SK-N-SH (cell line): ENCODE measurements at regions not wholly inside any gene's neighbourhood (a gene's known extent, or its start where the extent isn't known, plus 50 kb on each side); places are given as distances from the start of the nearest gene placed in this dataset.

Experiments used
- CTCF ChIA-PET: fragments of 300-600, 350-600 bp; formaldehyde crosslinking; extraction: SDS; loops from one replicate; lab custom pipeline; 2021; lab: Yijun Ruan, JAX
- POLR2A ChIA-PET: fragments of 350-600 bp; sonication (Branson Sonifier 250); formaldehyde crosslinking; extraction: SDS; loops from one replicate; lab custom pipeline; 2020; ENCODE audit warnings: antibody characterized with exemption, inconsistent platforms; lab: Yijun Ruan, JAX
- DNase-seq: peaks from one replicate; pipeline ENCODE4 v3.0.0; 2012
- H2AFZ ChIP-seq: fragments of 200-600 bp; sonication (generic); 2 replicates; pipeline ENCODE4 v1.8.1; 2016; ENCODE audit warnings: antibody characterized with exemption, mild to moderate bottlenecking, low read depth
- H3F3A ChIP-seq: fragments of 200-600 bp; sonication (generic); replicated peaks from 2 replicates; pipeline ENCODE3; 2016; ENCODE audit warnings: antibody characterized with exemption, mild to moderate bottlenecking; ENCODE audit not compliant: insufficient read depth
- H3K27ac ChIP-seq, 2 experiments: fragments of 200-500 bp in 1 of 2; fragments of 200-600 bp in 1 of 2; sonication (Bioruptor generic) in 1 of 2; sonication (generic), shearing (Covaris generic) in 1 of 2; 2 replicates each; pipeline versions ENCODE4 v1.5.1 to v1.6.1; 2014 to 2016; ENCODE audit warnings: low read depth in 2 of 2, inconsistent platforms in 1 of 2, low read length in 1 of 2, mild to moderate bottlenecking in 1 of 2, mixed read lengths in 1 of 2
- H3K27me3 ChIP-seq: fragments of 200-600 bp; sonication (generic), shearing (Covaris generic); 2 replicates; pipeline ENCODE4 v1.6.1; 2016; ENCODE audit warnings: mixed run types; ENCODE audit not compliant: insufficient read depth
- H3K36me3 ChIP-seq, 2 experiments: fragments of 200-500 bp in 1 of 2; fragments of 200-600 bp in 1 of 2; sonication (Bioruptor generic) in 1 of 2; sonication (generic) in 1 of 2; replicated peaks in 1 of 2; 2 replicates each; pipeline versions ENCODE3 to v1.5.1; 2014 to 2016; ENCODE audit warnings: low read length in 1 of 2, mild to moderate bottlenecking in 1 of 2; ENCODE audit not compliant: insufficient read depth in 2 of 2, control insufficient read depth in 1 of 2
- H3K4me1 ChIP-seq, 2 experiments: fragments of 200-500 bp in 1 of 2; fragments of 200-600 bp in 1 of 2; sonication (Bioruptor generic) in 1 of 2; sonication (generic), shearing (Covaris generic) in 1 of 2; 2 replicates each; pipeline versions ENCODE4 v1.5.1 to v1.6.1; 2014 to 2016; ENCODE audit warnings: low read depth in 1 of 2, low read length in 1 of 2, mixed run types in 1 of 2; ENCODE audit not compliant: insufficient read depth in 2 of 2, control insufficient read depth in 1 of 2
- H3K4me2 ChIP-seq: fragments of 200-600 bp; sonication (generic), shearing (Covaris generic); 2 replicates; pipeline ENCODE4 v1.6.1; 2017; ENCODE audit warnings: mixed run types
- H3K4me3 ChIP-seq, 2 experiments: fragments of 200-500 bp in 1 of 2; fragments of 200-600 bp in 1 of 2; sonication (Bioruptor generic) in 1 of 2; sonication (generic), shearing (Covaris generic) in 1 of 2; 2 replicates each; pipeline versions ENCODE4 v1.5.1 to v1.8.1; 2014 to 2016; ENCODE audit warnings: low read depth in 2 of 2, inconsistent platforms in 1 of 2, low read length in 1 of 2, mild to moderate bottlenecking in 1 of 2, mixed read lengths in 1 of 2, moderate library complexity in 1 of 2
- H3K79me2 ChIP-seq: fragments of 200-600 bp; sonication (generic); 2 replicates; pipeline ENCODE4 v1.8.1; 2017; ENCODE audit warnings: mild to moderate bottlenecking; ENCODE audit not compliant: insufficient read depth
- H3K9ac ChIP-seq: fragments of 200-600 bp; sonication (generic); 2 replicates; pipeline ENCODE4 v1.6.1; 2017; ENCODE audit warnings: mixed run types
- H3K9me2 ChIP-seq: fragments of 200-600 bp; sonication (generic); 2 replicates; pipeline ENCODE4 v1.6.1; 2017; ENCODE audit warnings: mixed run types
- H3K9me3 ChIP-seq: fragments of 200-600 bp; sonication (generic); 2 replicates; pipeline ENCODE4 v1.6.1; 2017; ENCODE audit warnings: mixed run types, mild to moderate bottlenecking, moderate library complexity
- H4K20me1 ChIP-seq: fragments of 200-600 bp; sonication (generic); 2 replicates; pipeline ENCODE4 v1.6.1; 2017; ENCODE audit warnings: mild to moderate bottlenecking, mixed run types; ENCODE audit not compliant: insufficient read depth
- CHD2 ChIP-seq: fragments of 150-350 bp; IDR thresholded peaks from 2 replicates; pipeline ENCODE4 v1.6.1; 2018; ENCODE audit warnings: low read length; ENCODE audit not compliant: partially characterized antibody
- EP300 ChIP-seq, 2 experiments: IDR thresholded peaks; 2 replicates each; pipeline versions ENCODE4 v1.4.0 to v1.6.1; 2012; ENCODE audit warnings: borderline replicate concordance in 1 of 2, low read depth in 1 of 2, low read length in 1 of 2
- JUND ChIP-seq: IDR thresholded peaks from 2 replicates; pipeline ENCODE4 v1.4.0; 2012
- MXI1 ChIP-seq: IDR thresholded peaks from 2 replicates; pipeline ENCODE4 v1.6.1; 2012; ENCODE audit warnings: mild to moderate bottlenecking, low read depth, low read length, improper control_type of control experiment
- NRF1 ChIP-seq: IDR thresholded peaks from 2 replicates; pipeline ENCODE4 v1.6.1; 2012; ENCODE audit warnings: low read depth, mild to moderate bottlenecking, low read length
- POLR2AphosphoS5 ChIP-seq: IDR thresholded peaks from 2 replicates; pipeline ENCODE4 v1.6.1; 2012; ENCODE audit warnings: low read depth, low read length
- RAD21 ChIP-seq: IDR thresholded peaks from 2 replicates; pipeline ENCODE4 v1.6.1; 2012; ENCODE audit warnings: mild to moderate bottlenecking, low read length
- REST ChIP-seq: IDR thresholded peaks from 2 replicates; pipeline ENCODE4 v1.6.1; 2012; ENCODE audit warnings: mild to moderate bottlenecking, low read depth, low read length, moderate library complexity
- RFX5 ChIP-seq: IDR thresholded peaks from 2 replicates; pipeline ENCODE4 v1.6.1; 2012; ENCODE audit warnings: mild to moderate bottlenecking, improper control_type of control experiment, low read length
- TCF12 ChIP-seq: IDR thresholded peaks from 2 replicates; pipeline ENCODE4 v1.4.0; 2012
- TEAD4 ChIP-seq: IDR thresholded peaks from 2 replicates; pipeline ENCODE4 v1.4.0; 2012; ENCODE audit warnings: mild to moderate bottlenecking, borderline replicate concordance; ENCODE audit not compliant: insufficient read depth
- USF1 ChIP-seq: IDR thresholded peaks from 2 replicates; pipeline ENCODE4 v1.4.0; 2012; ENCODE audit warnings: low read depth, borderline replicate concordance
- YY1 ChIP-seq: IDR thresholded peaks from 2 replicates; pipeline ENCODE4 v1.4.0; 2012; ENCODE audit warnings: low read depth, mild to moderate bottlenecking
- WGBS: methylation state at CpG from one replicate; pipeline ENCODE4 v1.1.6; 2017; ENCODE audit warnings: low lambda C conversion rate; 5-methylcytosine and 5-hydroxymethylcytosine counted together
- TF ChIP-seq, protein P1 (sequence below): fragments of 150-350 bp; IDR thresholded peaks from 2 replicates; pipeline ENCODE4 v1.6.1; 2016; ENCODE audit warnings: mild to moderate bottlenecking, low read depth, low read length
- TF ChIP-seq, protein P2 (sequence below): IDR thresholded peaks from 2 replicates; pipeline ENCODE4 v1.4.0; 2012; ENCODE audit warnings: low read depth, borderline replicate concordance

DNA sequence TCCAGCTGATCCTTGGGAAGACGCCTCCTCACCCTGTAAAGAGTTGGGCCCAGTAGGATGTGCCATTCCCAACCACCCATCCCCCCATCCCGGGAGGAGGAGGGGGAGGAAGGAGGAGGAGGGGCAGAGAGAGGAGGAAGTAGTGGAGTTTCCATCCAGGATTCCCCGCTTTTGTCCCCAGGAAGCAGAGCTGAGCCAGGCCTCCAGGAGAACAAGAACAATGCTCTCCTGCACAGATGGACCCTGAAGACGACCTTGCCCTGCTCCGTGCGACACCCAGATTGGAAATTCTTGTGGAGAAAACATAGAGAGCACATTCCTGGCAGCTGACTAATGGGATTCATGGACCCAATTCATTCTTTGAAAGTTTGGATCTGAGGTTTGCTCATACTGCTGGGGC, 132.3 kb upstream of the CRY1 start (continued):
- TF ChIP-seq REST (no peak), USF1 (no peak), RAD21 (no peak), MXI1 (no peak), TEAD4 (no peak), JUND (no peak), EP300 (IDR thresholded peaks at IDR 0.05; ENCODE audit: borderline replicate concordance in 1 of 2, low read depth in 1 of 2, low read length in 1 of 2) (no peak)
- TF ChIP-seq, all 33 proteins: peak for 0

DNA sequence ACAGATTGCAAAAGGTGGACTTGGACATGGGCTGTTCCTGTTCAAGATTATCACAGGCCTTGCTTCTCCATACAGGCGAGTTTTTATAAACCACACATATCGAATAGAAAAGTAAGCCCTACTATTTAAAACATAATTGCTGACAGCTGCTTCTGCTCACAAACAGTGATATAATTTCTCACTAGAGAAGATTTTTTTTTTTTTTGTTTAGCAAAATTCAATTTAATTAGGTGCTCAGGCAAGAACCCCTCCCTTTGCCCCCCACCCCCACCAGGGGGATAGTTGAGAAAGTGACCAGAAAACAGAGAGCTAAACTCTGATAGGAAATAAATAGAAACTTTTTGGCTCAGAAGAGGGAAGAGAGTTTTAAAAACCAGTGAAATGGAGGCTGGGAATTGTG, 132.8 kb upstream of the CRY1 start:
- Histone ChIP-seq H3K9me3 (no peaks in the 10 kb centered on the region), H3K27ac (no peak overlapping the region), H3F3A (no peaks in the 10 kb centered on the region), H3K27me3 (no peaks in the 10 kb centered on the region; the same call in 1 of the 2 replicates), H3K9me2 (no peaks in the 10 kb centered on the region), H3K4me3 (no peak overlapping the region), H2AFZ (no peak overlapping the region), H3K4me1 (no peaks in the 10 kb centered on the region), H3K36me3 (no peaks in the 10 kb centered on the region), H3K9ac (no peak overlapping the region), H3K79me2 (no peaks in the 10 kb centered on the region), H3K4me2 (no peak overlapping the region), H4K20me1 (no peaks in the 10 kb centered on the region)
- WGBS = 68% methylated on average over 2 of the region's 2 CpGs
- CTCF ChIA-PET = no interaction called here
- DNase-seq = no peak
- TF ChIP-seq NRF1 (no peak), REST (no peak), TCF12 (no peak), YY1 (no peak), POLR2AphosphoS5 (no peak), RFX5 (no peak), CHD2 (no peak)
- TF ChIP-seq, protein P1, sequence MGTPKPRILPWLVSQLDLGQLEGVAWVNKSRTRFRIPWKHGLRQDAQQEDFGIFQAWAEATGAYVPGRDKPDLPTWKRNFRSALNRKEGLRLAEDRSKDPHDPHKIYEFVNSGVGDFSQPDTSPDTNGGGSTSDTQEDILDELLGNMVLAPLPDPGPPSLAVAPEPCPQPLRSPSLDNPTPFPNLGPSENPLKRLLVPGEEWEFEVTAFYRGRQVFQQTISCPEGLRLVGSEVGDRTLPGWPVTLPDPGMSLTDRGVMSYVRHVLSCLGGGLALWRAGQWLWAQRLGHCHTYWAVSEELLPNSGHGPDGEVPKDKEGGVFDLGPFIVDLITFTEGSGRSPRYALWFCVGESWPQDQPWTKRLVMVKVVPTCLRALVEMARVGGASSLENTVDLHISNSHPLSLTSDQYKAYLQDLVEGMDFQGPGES = no peak
- TF ChIP-seq, protein P2, sequence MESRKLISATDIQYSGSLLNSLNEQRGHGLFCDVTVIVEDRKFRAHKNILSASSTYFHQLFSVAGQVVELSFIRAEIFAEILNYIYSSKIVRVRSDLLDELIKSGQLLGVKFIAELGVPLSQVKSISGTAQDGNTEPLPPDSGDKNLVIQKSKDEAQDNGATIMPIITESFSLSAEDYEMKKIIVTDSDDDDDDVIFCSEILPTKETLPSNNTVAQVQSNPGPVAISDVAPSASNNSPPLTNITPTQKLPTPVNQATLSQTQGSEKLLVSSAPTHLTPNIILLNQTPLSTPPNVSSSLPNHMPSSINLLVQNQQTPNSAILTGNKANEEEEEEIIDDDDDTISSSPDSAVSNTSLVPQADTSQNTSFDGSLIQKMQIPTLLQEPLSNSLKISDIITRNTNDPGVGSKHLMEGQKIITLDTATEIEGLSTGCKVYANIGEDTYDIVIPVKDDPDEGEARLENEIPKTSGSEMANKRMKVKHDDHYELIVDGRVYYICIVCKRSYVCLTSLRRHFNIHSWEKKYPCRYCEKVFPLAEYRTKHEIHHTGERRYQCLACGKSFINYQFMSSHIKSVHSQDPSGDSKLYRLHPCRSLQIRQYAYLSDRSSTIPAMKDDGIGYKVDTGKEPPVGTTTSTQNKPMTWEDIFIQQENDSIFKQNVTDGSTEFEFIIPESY = no peak
- POLR2A ChIA-PET = no interaction called here
